CD4-positive, alpha-beta T cell (primary cell): ENCODE measurements at regions not wholly inside any gene's neighbourhood (a gene's known extent, or its start where the extent isn't known, plus 50 kb on each side); places are given as distances from the start of the nearest gene placed in this dataset.
A peak's percentile ranks its signal among the peaks of the same experiment; 100 is the strongest.

Experiments used
- ATAC-seq: fragments of 200-7000 bp; cut with Tn5 transposase; one replicate; pipeline ENCODE4 v1.10.0; 2022; ENCODE audit warnings: mild to moderate bottlenecking; ENCODE audit not compliant: poor library complexity
- CTCF ChIA-PET: fragments of 350-600 bp; sonication (Branson Sonifier 250); formaldehyde crosslinking; loops from one replicate; lab custom pipeline; 2021; ENCODE audit warnings: antibody characterized with exemption, inconsistent platforms; lab: Charles Lee
- POLR2A ChIA-PET: fragments of 350-600 bp; sonication (Branson Sonifier 250); formaldehyde crosslinking; loops from one replicate; lab custom pipeline; 2021; ENCODE audit warnings: antibody characterized with exemption, inconsistent platforms; lab: Charles Lee
- DNase-seq, 14 experiments: peaks; one replicate each; pipeline ENCODE4 v3.0.0-alpha.2; 2013 to 2020; ENCODE audit warnings: mixed read lengths in 2 of 14
- H3K27ac ChIP-seq, 2 donors: one replicate each; pipeline versions ENCODE4 v1.5.1 to v1.7.0; 2013; ENCODE audit warnings: low read length in 2 of 2, low read depth in 1 of 2, mild to moderate bottlenecking in 1 of 2
- H3K27me3 ChIP-seq, 2 experiments: 1 replicate in 1 of 2; 2 replicates in 1 of 2; pipeline versions ENCODE4 v1.6.1 to v1.7.0; 2013; ENCODE audit warnings: low read length in 2 of 2, control low read depth in 1 of 2, mild to moderate bottlenecking in 1 of 2, moderate library complexity in 1 of 2; ENCODE audit not compliant: insufficient read depth in 2 of 2, control insufficient read depth in 1 of 2
- H3K36me3 ChIP-seq: one replicate; pipeline ENCODE4 v1.6.1; 2013; ENCODE audit warnings: low read length, control low read depth; ENCODE audit not compliant: insufficient read depth
- H3K4me1 ChIP-seq: one replicate; pipeline ENCODE4 v1.6.1; 2013; ENCODE audit warnings: low read length, control low read depth; ENCODE audit not compliant: insufficient read depth
- H3K4me3 ChIP-seq: one replicate; pipeline ENCODE4 v1.5.1; 2013; ENCODE audit warnings: mild to moderate bottlenecking, low read length, moderate library complexity
- H3K9me3 ChIP-seq, 2 experiments: 1 replicate in 1 of 2; 2 replicates in 1 of 2; pipeline versions ENCODE4 v1.6.1 to v1.7.0; 2013; ENCODE audit warnings: low read length in 2 of 2, mild to moderate bottlenecking in 2 of 2, control low read depth in 1 of 2, moderate library complexity in 1 of 2; ENCODE audit not compliant: control insufficient read depth in 1 of 2, insufficient read depth in 1 of 2
- H3K27ac Mint-ChIP-seq: one replicate; pipeline ENCODE4 v1.8.0; 2020; ENCODE audit warnings: mixed read lengths
- H3K27me3 Mint-ChIP-seq: one replicate; pipeline ENCODE4 v1.8.0; 2021; ENCODE audit warnings: mixed read lengths
- H3K36me3 Mint-ChIP-seq: one replicate; pipeline ENCODE4 v1.8.0; 2021; ENCODE audit warnings: low read depth, mixed read lengths
- H3K4me1 Mint-ChIP-seq: one replicate; pipeline ENCODE4 v1.8.0; 2021; ENCODE audit warnings: low read depth, mixed read lengths
- H3K4me3 Mint-ChIP-seq: one replicate; pipeline ENCODE4 v1.8.0; 2020; ENCODE audit warnings: mild to moderate bottlenecking, mixed read lengths
- H3K9me3 Mint-ChIP-seq: one replicate; pipeline ENCODE4 v1.8.0; 2020; ENCODE audit warnings: mixed read lengths
- CTCF ChIP-seq: fragments of 200-600 bp; IDR thresholded peaks from one replicate; pipeline ENCODE4 v1.8.0; 2022; ENCODE audit warnings: antibody characterized with exemption, mild to moderate bottlenecking
- intact Hi-C, 2 experiments: fragments of 100-400 bp; cut with DNase I in 1 of 2; cut with micrococcal nuclease in 1 of 2; formaldehyde crosslinking; loops; one replicate each; pipeline versions ENCODE4 v1.15.1 to v1.9.0; 2023 to 2025; cut with DNase I, micrococcal nuclease

- ChIA-PET POLR2A (no interaction called here), CTCF (no interaction called here)
- no peak overlapping the region for H3K27ac ChIP-seq
- Mint-ChIP-seq H3K27ac (no peak overlapping the region), H3K9me3 (no peaks in the 10 kb centered on the region), H3K4me1 (no peaks in the 10 kb centered on the region), H3K36me3 (no peaks in the 10 kb centered on the region), H3K4me3 (no peak overlapping the region), H3K27me3 (peaks cover 13% of the 10 kb centered on the region)
- ATAC-seq (no peak), DNase-seq (no peak)
- no peaks in the 10 kb centered on the region for H3K4me1 ChIP-seq
- TF ChIP-seq CTCF, result no peak
- H3K9me3 ChIP-seq, result no peaks in the 10 kb centered on the region
- intact Hi-C loops, result no loop called here
- peaks cover 0 to 4% of the 10 kb centered on the region in 2 experiments for H3K27me3 ChIP-seq
- H3K4me3 ChIP-seq, result no peak overlapping the region
- H3K36me3 ChIP-seq, result no peaks in the 10 kb centered on the region
Observed at GRCh38 chr2:237256887-237257286, 157.1 kb downstream of the COL6A3 start.

- Histone ChIP-seq H3K4me3 (no peak overlapping the region), H3K27me3 (peaks cover 0 to 4% of the 10 kb centered on the region in 2 experiments), H3K27ac (no peak overlapping the region), H3K9me3 (no peaks in the 10 kb centered on the region), H3K4me1 (no peaks in the 10 kb centered on the region), H3K36me3 (no peaks in the 10 kb centered on the region)
- POLR2A ChIA-PET, result no interaction called here
- H3K27ac Mint-ChIP-seq, result no peak overlapping the region
- no peak for TF ChIP-seq CTCF
- no peak for ATAC-seq
- H3K36me3 Mint-ChIP-seq, result no peaks in the 10 kb centered on the region
- H3K9me3 Mint-ChIP-seq, result no peaks in the 10 kb centered on the region
- H3K4me3 Mint-ChIP-seq, result no peak overlapping the region
- intact Hi-C loops, result no loop called here
- H3K27me3 Mint-ChIP-seq, result peaks cover 13% of the 10 kb centered on the region
- CTCF ChIA-PET, result no interaction called here
- no peaks in the 10 kb centered on the region for H3K4me1 Mint-ChIP-seq
- no peak for DNase-seq
Observed at GRCh38 chr2:237257471-237257951, 156.5 kb downstream of the COL6A3 start.

GRCh38 chr2:237258116-237258515 lies 155.8 kb downstream of the COL6A3 start:
- peaks cover 13% of the 10 kb centered on the region for H3K27me3 Mint-ChIP-seq
- Histone ChIP-seq H3K36me3 (no peaks in the 10 kb centered on the region), H3K4me1 (no peaks in the 10 kb centered on the region), H3K27ac (no peak overlapping the region), H3K27me3 (peaks cover 0 to 4% of the 10 kb centered on the region in 2 experiments), H3K4me3 (no peak overlapping the region), H3K9me3 (no peaks in the 10 kb centered on the region)
- ATAC-seq (no peak), DNase-seq (peak in 1 of 14 experiments; percentile 5)
- H3K27ac Mint-ChIP-seq, result no peak overlapping the region
- H3K36me3 Mint-ChIP-seq, result no peaks in the 10 kb centered on the region
- intact Hi-C loops, result no loop called here
- no peak overlapping the region for H3K4me3 Mint-ChIP-seq
- CTCF ChIA-PET, result no interaction called here
- POLR2A ChIA-PET, result no interaction called here
- no peaks in the 10 kb centered on the region for H3K4me1 Mint-ChIP-seq
- no peaks in the 10 kb centered on the region for H3K9me3 Mint-ChIP-seq
- no peak for TF ChIP-seq CTCF
